Adrenal gland (tissue), 9 donors: ENCODE measurements at regions not wholly inside any gene's neighbourhood (a gene's known extent, or its start where the extent isn't known, plus 50 kb on each side); places are given as distances from the start of the nearest gene placed in this dataset.

Experiments used
- DNase-seq, 7 donors: peaks; one replicate each; pipeline ENCODE4 v3.0.0-alpha.2; 2019 to 2020
- H3K27ac ChIP-seq, 5 donors: fragments of 200-600 bp; sonication (generic) in 4 of 5; 1 replicate in 3 of 5; 2 replicates in 2 of 5; pipeline versions ENCODE4 v1.5.1 to v1.8.0; 2016 to 2020; ENCODE audit warnings: mild to moderate bottlenecking in 1 of 5
- H3K27me3 ChIP-seq: fragments of 200-600 bp; 2 replicates; pipeline ENCODE4 v1.8.0; 2021
- H3K36me3 ChIP-seq, 2 donors: fragments of 200-600 bp; replicated peaks in 1 of 2; 1 replicate in 1 of 2; 2 replicates in 1 of 2; pipeline versions ENCODE4 v1.5.1 to v1.8.0; 2018 to 2022
- H3K4me1 ChIP-seq, 2 donors: fragments of 200-600 bp; replicated peaks in 1 of 2; 1 replicate in 1 of 2; 2 replicates in 1 of 2; pipeline versions ENCODE4 v1.5.1 to v1.8.0; 2018 to 2021
- H3K4me3 ChIP-seq, 4 donors: fragments of 200-600 bp; sonication (generic) in 3 of 4; one replicate each; pipeline ENCODE4 v1.5.1; 2016 to 2018
- H3K9me3 ChIP-seq, 3 donors: fragments of 200-600 bp; sonication (generic) in 1 of 3; replicated peaks in 1 of 3; 1 replicate in 2 of 3; 2 replicates in 1 of 3; pipeline versions ENCODE4 v1.5.1 to v1.8.0; 2016 to 2021
- POLR2A ChIP-seq, 2 donors: fragments of 450-650 bp; IDR thresholded peaks; one replicate each; pipeline ENCODE4 v1.6.1; 2017; ENCODE audit warnings: antibody characterized with exemption in 2 of 2, mild to moderate bottlenecking in 2 of 2, moderate library complexity in 1 of 2
- whole genome bisulfite sequencing, 4 donors: extraction: QIAGEN DNeasy Blood & Tissue Kit in 2 of 4; methylation state at CpG; one replicate each; pipeline versions ENCODE4 v1.1.5 to v1.1.7; 2013 to 2017; 5-methylcytosine and 5-hydroxymethylcytosine counted together
- intact Hi-C, 2 donors: fragments of 100-400 bp; cut with DNase I; formaldehyde crosslinking; loops; one replicate each; pipeline versions ENCODE4 v1.14.1 to v1.15.0; 2022 to 2023
- TF ChIP-seq, protein P1 (sequence below), 6 experiments: fragments of 450-650 bp in 4 of 6; fragments of 200-600 bp in 2 of 6; sonication (generic) in 1 of 6; IDR thresholded peaks; 1 replicate in 5 of 6; 2 replicates in 1 of 6; pipeline versions ENCODE4 v1.5.1 to v1.8.0; 2016 to 2021; ENCODE audit warnings: antibody characterized with exemption in 6 of 6, mild to moderate bottlenecking in 2 of 6, moderate library complexity in 1 of 6
- donor health status: healthy with polysubstance abuse.
- donor health status: Bipolar disorder and iron deficiency.
- donor health status: DM: yes; HTN: yes; CAD: no.
- donor health status: DM: no; HTN: no; CAD: no.
- donor health status: DM: no; HTN: no; CAD: no.

DNA sequence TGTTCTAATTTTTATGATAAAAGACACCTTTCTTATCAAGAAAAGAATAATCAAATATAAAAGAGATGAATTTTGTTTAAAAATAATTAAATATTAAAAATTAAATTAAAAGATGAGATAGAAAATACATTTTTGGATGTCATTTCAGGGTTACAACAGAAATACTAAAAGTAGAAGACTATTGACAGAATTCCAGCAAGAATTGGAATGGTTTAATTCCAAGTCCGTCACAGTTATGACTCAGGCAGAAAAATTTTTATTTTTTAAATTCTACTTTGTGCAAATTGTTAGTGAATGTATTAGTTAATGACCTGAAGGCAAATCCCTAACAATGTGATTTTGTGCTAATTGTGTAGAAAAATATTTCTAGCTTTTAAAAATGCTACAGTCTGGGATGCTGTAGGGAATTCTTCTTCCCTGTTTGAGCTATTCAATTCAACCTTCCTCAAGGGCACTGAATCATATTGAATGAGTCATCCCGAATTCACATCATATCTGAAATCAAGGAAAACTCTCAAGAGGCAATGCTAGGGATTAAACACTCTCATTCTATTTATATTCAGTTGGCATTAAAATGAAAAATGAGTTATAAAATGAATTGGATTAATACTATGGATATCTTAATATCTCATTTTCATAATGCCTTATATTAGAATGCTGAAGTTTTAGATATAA, 633.5 kb upstream of the ATXN8OS start:
- WGBS, 4 donors, result 31 to 50% (median 44%) methylated on average over 2 of the region's 2 CpGs
- Histone ChIP-seq H3K9me3 (no peaks in the 10 kb centered on the region), H3K4me3 (no peak overlapping the region), H3K27ac (no peak overlapping the region), H3K27me3 (no peaks in the 10 kb centered on the region), H3K4me1 (no peaks in the 10 kb centered on the region), H3K36me3 (no peaks in the 10 kb centered on the region)
- intact Hi-C loops, result no loop called here
- no peak for DNase-seq
- TF ChIP-seq, protein P1, sequence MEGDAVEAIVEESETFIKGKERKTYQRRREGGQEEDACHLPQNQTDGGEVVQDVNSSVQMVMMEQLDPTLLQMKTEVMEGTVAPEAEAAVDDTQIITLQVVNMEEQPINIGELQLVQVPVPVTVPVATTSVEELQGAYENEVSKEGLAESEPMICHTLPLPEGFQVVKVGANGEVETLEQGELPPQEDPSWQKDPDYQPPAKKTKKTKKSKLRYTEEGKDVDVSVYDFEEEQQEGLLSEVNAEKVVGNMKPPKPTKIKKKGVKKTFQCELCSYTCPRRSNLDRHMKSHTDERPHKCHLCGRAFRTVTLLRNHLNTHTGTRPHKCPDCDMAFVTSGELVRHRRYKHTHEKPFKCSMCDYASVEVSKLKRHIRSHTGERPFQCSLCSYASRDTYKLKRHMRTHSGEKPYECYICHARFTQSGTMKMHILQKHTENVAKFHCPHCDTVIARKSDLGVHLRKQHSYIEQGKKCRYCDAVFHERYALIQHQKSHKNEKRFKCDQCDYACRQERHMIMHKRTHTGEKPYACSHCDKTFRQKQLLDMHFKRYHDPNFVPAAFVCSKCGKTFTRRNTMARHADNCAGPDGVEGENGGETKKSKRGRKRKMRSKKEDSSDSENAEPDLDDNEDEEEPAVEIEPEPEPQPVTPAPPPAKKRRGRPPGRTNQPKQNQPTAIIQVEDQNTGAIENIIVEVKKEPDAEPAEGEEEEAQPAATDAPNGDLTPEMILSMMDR (IDR thresholded peaks at IDR 0.05), result no peak
- TF ChIP-seq POLR2A (IDR thresholded peaks at IDR 0.05), result no peak

DNA sequence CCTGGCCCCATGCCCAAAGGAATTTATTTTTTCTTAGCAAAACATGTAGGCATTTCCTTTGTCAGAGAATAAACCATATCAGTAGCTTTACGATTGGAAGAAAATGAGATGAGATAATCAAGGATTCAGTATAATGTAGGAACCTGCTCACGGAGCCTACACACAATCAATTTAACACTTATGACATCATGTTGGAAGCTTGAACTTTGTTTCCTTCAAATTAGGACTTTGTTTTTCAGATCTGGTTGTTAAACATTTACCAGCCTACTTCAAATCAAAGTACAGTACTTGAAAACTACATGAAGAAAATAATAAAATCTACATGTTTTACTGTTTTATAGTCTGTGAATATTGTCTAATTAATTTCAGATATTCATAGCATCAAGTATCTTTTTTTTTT, 639.0 kb upstream of the ATXN8OS start:
- no peaks in the 10 kb centered on the region for H3K9me3 ChIP-seq
- 44 to 66% (median 58%) methylated on average over 2 of the region's 2 CpGs for WGBS, 4 donors
- intact Hi-C loops, result no loop called here

DNA sequence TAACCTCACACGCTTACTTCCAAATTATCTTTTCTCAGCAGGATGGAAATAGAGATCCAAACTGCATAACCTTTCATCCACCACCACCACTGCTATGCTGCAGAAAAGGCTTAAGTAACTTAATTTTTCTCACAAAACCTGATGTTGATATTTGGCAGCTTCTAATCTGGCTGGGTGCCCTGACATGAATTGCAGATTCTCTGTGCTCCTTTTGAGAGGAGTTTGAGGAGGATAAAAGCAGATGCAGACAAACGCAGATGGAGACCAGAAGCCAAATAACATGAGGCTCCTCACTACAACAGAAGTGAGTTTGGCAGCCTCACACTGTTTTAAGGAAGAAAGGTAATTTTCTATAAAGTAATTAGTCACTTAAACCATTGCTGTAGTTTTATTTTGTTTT, 646.2 kb upstream of the ATXN8OS start:
- intact Hi-C loops, result no loop called here
- no peaks in the 10 kb centered on the region for H3K36me3 ChIP-seq
- no peaks in the 10 kb centered on the region for H3K9me3 ChIP-seq
- no peaks in the 10 kb centered on the region for H3K4me1 ChIP-seq
- no peak for DNase-seq
- H3K27me3 ChIP-seq, result no peaks in the 10 kb centered on the region
- H3K4me3 ChIP-seq, result no peak overlapping the region
- 43 to 64% (median 61%) methylated on average over 2 of the region's 2 CpGs for WGBS, 4 donors
- H3K27ac ChIP-seq, result no peak overlapping the region
- TF ChIP-seq, protein P1 (IDR thresholded peaks at IDR 0.05), result no peak
- no peak for TF ChIP-seq POLR2A (IDR thresholded peaks at IDR 0.05)

More for the DNA sequence above, 639.0 kb upstream of the ATXN8OS start:
- Histone ChIP-seq H3K27me3 (no peaks in the 10 kb centered on the region), H3K4me1 (no peaks in the 10 kb centered on the region), H3K4me3 (no peak overlapping the region), H3K36me3 (no peaks in the 10 kb centered on the region), H3K27ac (no peak overlapping the region)
- no peak for DNase-seq
- no peak for TF ChIP-seq POLR2A (IDR thresholded peaks at IDR 0.05)
- TF ChIP-seq, protein P1 (IDR thresholded peaks at IDR 0.05), result no peak

DNA sequence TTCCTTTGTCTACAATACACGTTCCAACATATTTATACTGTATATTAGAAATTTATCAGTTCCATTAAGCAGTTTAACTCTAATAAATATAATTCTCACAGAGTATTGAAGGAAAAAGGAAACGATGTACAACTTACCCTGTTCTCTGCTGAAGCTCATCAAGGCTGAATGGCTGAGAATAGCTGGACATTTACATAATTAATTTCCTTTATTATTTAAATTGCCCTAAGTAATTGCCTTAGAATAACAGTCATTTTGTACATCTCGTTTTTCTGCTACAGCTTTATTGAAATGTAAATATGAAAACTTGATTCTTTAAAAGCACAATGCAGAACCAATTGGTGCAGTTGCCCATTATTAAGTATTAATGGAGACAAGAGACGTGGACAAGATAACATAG, 648.3 kb upstream of the ATXN8OS start:
- H3K4me1 ChIP-seq, result no peaks in the 10 kb centered on the region
- TF ChIP-seq, protein P1 (IDR thresholded peaks at IDR 0.05), result no peak
- TF ChIP-seq POLR2A (IDR thresholded peaks at IDR 0.05), result no peak
- H3K27me3 ChIP-seq, result no peaks in the 10 kb centered on the region
- 48 to 57% (median 50%) methylated on average over 4 of the region's 4 CpGs for WGBS, 4 donors
- DNase-seq, result no peak
- no peak overlapping the region for H3K27ac ChIP-seq
- H3K9me3 ChIP-seq, result no peaks in the 10 kb centered on the region
- H3K36me3 ChIP-seq, result no peaks in the 10 kb centered on the region
- intact Hi-C loops, result no loop called here
- H3K4me3 ChIP-seq, result no peak overlapping the region
